ENCODE measurements at regions not wholly inside any gene's neighbourhood (a gene's known extent, or its start where the extent isn't known, plus 50 kb on each side); places are given as distances from the start of the nearest gene placed in this dataset.
"Not testable (repeated sequence)": the region's sequence is repeated elsewhere in the genome, so short reads cannot be mapped to it uniquely, and the experiment has no call there.

DNA sequence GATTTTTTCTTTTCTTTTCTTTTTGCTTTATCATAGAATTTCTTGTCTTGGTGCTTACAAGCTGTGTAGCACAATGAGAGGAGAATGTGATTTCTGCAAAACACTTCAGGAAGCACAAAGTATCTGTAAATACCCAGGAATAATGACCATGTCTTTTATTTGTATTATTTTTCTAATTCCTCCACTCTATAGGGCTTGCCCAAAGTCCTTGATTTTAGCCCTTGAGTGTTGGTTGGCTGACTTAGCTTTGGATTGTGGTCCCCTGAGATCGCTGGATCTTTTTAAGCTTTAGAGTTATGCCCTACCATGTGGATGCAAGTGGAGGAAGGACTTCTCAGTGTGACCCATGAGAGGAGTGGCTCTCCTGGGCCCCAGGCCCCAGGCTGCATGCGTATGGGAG, 52.2 kb downstream of the HOXC4 start:
- DNase-seq, result not testable (repeated sequence)

DNA sequence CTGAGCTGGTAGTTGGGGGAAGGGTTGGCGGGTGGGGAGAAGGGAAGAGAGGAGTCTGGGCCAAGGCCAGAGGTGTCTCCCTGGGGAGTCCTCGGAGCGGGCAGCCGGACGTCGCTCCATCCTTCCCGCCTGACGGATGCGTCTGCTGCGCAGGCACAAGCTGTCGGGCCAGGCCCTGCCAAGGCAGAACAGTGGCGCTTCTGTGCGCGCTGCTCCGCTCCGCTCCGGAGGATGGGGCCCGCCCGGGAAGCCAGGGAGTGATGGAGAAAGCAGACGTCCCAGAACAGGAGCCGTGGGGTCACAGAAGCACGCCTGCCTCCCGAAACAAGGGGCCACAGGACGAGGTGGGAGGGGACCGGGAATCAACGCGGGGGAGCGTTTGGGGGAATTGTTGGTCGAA, 52.6 kb downstream of the HOXC4 start:
- not testable (repeated sequence) for DNase-seq

DNA sequence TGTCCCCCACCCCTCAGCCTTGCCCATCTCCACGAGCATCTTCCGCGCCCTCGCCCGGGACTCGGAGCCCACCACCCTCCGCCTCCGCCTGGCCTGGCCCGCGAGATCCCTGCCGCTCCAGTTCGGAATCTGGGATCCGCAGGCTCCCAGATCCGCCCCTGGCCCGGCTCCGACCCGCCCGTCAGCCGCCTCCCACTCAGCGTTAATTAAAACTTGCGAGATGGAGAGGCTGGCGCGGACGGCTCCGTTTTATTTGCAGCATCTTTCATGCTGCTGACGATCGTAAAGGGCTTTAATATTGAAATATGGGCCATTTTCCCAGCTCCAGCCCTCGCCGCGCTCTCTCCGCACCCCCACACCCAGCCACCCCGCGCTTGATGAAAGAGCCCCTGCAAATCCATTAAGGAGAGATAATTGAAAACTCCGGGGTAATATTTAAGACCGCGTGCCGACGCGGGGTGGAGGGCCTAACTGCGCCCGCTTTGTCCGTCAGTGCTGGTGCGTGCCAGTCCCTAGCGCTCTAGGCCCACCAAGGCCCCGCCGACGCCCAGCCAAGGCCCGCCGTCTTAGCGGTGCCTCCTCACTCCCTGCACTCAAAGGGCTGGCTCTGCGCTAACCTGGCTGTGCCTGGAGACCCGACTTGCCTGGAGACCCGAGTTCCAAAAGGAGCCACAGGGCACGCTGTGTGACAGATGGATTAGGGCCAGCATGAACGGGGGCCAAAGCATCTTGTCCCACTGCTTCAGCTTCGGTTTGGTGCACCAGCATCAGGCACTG, 53.4 kb downstream of the HOXC4 start:
- not testable (repeated sequence) for DNase-seq

DNA sequence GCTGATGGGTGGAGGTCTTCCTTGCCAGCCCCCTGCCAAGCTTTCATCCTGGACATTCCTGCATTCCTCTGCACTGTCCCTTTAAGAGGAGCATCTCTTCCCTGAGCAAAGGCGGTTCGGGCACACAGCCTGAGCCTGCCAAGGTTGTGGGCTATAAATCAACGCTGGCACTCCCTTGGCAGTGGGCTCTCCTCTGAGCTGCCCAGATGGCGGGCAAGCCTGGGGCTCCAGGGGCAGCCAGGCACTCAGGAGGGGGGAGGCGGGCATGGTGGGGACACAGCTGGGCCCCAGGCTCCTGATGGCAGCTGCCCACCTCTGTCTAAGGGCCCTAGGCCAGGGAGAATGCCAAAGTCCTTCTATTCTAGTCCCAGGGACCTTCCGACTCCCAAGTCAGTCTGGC, 58.7 kb downstream of the HOXC4 start:
- DNase-seq, result not testable (repeated sequence)

DNA sequence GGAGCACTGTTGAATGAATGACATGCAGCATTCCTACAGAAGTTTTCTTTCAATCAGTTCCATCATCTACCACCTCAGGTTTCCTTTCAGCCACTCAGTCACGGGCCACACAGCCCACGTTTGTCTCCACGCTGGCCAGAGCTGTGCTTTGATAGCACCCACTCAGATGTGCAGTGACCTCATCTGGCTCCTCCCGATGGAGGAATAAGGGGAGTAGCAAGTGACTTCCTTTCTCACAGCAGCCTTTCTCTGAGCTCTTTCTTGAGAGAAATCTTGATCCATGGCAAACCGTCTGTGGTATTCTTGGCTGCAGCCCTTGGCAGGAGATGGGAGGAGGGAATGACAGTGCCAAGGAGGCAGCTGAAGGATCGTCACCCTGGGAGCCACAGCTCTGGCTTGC, 62.4 kb downstream of the HOXC4 start:
- DNase-seq, result peak; percentile 23

DNA sequence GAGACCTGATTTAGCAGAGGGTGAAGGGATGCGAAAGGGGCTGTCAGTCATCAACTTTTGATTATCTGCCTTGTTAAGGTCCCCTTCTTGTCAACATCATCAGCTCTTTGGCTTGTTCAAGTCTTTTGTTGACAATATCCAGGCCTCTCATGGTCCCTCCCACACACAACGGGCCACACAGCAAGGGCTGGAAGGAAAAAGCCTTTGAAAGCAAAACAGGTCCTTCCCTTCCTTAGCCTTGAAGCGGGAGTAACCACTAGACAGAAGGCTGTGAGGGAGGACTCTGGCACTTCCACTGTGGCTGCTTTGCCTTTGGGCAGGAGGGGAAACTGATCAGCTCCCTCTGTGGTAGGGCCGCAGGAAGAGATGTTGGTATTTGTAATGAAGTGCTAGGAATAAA, 63.8 kb downstream of the HOXC4 start:
- not testable (repeated sequence) for DNase-seq

DNA sequence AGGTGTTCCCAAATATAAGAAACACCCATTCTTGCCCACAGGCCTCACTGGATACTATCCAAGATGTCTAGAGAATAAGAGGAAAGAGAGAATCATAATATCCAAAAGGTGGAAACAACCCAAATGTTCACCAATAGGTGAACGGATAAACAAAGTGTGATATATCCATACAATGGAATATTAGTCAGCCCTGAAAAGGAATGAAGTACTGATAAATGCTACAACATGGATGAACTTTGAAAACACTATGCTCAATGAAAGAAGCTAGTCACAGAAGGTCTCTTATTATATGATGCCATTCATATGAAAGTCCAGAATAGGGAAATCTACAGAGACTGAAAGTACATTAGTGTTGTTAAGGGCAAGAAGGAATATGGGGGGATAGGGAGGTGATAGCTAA, 65.4 kb downstream of the HOXC4 start:
- DNase-seq, result not testable (repeated sequence)

DNA sequence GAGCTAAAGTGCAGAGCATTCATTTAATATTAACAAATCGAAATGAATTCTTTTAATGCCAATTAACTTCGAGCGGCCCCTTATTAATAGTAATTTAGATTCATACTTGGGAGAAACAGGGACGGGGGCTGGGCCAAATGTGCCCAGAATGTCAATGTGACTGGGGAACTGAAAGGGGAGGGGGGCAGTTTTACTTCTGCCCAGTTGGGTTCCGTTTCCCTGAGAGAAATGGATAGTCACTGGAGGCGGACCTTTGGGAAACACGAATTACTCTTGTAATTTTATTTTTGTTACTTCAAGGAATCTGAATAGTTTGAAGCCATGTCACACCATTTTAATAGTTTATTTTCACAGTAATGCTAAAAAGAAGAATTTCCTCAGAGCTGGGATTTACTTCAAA, 64.8 kb downstream of the SMUG1 start:
- DNase-seq, result not testable (repeated sequence)

DNA sequence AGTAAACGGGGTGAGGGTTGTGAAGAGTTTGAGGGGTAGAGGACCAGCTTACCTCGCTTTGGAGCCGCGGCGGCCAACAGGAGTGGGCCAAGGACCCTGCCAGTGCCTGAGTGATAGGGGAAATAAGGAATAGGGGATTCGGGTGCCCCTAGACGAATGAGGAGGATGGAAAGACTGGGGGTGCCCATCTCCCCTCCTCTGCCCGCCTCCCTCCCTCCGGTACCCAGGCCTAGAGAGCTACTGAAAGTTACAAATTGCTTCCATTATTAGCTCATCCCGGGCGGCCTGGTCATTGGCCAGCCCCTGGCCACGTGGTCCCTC, 63.1 kb downstream of the SMUG1 start:
- DNase-seq, result not testable (repeated sequence)

DNA sequence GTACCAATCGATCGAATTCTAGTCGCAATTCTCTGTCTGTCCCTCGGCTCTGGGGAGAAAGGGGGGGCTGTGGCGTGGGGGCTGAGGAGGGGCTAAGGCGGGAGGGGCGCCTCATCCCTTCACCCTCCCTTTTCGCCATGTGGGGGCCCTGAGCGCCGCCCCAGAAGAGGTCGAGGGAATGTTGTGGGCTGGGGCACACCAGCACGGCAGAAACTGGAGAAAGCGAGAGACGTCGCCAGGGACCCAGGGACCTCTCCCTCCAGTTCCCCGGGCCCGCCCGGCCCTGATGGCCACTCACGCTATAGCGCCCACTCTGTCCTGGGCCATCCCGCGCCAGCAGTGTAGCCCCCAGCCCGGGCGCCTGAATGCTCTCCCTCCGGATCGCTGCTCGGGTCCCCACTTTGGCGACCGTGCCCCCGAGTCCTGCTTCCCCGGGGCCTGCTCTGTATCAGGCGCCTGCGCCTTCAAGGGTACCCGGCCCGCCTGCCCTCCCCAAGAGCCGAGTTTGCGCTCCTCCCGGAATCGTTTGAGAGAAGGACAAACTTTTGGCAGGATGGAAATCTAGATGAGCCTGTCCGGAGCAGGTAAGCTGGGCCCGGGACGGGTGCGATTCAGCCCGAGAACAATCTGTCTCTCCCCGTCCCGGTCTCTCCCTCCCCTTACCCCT, 62.6 kb downstream of the SMUG1 start:
- peak; percentile 71 for DNase-seq

DNA sequence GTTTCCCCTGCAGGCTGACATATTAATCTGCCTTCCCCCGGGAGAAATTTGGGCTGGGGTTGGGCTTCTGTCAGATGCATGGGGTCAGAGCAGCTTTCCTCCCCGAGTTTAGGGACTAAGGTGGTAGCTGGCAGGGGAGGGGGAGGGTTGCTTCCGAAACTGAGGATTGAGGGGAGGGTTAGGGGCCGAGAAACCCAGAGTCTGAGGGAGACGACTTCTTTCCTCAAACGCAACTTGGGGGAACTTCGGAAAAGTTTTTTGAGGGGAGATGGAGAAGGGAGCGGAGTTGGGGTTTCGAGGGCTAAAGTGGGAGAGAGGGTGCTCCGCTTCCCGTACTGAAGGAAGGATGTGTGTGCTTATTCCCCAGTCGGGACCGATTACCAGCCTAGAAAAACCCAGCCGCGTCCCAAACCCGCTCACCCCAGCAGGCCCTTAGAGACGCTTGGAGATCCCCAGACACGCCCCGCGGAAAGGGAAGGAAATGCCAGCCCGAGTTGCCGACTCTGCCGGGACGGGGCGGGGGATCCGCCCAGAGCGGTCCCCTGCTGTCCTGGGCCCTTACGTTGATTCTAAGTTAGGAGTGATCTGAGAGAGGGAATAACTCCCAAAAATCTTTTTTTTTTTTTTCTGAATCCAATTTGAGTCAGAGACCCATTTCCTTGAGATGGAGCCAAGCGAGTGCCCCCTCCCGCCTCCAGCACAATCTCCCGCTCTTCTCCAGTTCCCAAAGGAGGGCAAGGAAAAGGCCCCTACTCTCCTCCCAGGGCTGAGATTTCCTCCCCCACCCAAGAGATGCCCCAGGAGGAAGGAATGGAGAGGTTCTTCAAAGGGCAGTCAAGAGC, 61.9 kb downstream of the SMUG1 start:
- DNase-seq, result peak; percentile 75

DNA sequence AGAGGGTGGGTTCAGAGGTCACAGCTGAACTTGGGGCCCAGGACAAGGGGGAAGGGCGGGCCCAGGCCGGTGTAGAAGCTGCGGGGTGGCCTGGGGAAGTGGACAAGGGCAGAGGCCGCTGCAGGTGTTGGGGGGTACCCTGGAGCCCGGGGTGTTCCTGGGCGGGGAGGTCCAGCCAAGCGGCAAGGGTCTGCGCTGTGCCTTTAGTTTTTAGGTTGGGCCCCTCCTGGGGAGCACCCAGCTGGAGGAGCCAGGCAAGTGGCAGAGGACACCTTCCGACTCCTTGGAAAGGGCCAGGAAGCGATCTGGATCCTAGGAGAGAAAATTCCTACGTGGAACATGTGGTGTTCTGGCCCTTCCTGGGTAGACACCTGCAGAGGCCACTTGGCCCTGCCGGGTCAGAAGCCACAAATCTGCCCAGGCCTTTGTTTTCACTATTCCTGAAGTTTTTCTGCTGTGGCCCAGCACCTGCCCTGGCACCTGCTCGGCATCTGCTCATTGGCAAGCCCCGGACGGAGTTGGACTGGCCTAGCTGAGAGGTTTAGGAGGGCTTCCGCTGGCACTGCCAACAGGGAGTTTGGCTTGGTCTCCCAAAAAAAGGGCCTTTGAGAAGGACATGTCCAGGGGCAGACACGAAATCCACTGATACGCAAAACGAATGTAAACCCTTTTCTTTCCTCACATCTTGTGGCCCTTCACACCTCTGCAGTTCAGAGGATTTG, 61.1 kb downstream of the SMUG1 start:
- DNase-seq, result no peak

DNA sequence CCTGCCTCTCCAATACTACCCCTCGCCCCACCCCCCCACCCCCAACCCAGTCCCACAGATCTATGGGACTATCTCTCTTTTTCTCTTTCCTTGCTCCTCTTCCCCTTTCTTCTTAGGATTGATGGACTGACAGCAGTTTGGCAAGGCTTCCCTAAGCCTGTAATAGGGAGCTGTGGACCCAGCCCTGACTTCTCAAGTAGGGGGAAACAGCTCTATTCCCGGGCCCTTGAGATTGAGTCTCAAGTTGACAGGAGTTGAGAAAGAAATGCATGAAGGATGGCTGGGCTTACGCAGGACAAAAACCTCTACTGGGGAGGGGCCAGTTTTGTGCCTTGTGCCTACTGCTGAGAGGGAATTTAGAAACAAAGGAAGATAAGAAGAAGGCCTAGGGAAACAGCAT, 60.4 kb downstream of the SMUG1 start:
- peak; percentile 52 for DNase-seq

DNA sequence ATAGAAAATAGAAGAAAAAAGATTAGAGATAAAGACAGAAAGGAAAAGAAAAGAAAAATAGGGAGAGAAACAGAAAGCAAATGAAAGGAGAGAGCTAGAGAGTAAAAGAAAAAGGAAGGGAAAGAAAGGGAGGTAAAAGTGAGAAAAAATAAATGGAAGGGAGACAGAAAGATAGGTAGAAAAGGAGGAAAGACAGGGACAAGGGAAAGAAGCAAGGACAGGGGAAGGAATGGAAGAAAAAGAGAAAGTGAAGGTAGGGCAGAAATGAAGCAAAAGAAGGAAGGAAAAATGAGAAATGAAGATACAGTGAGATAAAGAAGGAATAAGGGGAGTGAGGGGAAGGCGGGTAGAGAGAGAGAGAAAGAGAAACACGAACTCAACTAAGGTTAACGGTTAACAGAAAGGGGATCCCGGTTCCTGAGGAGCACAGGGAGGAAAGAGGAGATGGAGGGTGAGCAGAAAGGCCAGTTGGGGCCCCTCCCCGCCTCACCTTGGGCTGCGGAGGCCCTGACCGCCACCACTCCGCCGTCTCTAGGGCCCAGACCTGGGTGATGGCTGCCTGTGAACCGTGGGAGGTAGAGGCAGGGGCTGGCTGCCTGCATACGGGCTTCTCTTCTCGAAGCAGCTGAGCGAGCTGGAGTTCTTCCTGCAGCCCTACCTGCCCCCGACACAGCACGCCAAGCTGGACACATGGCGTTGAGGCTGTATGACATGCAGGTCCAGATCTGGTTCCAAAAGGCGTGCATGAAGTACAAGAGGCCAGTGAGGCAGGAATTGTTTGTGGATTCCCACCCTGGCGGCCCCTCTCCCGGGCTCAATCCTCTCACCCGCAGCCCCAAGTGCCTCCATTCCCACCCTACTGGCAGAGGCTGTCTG, 59.5 kb downstream of the SMUG1 start:
- DNase-seq, result no peak
